Keratinocyte (primary cell): ENCODE measurements at regions not wholly inside any gene's neighbourhood (a gene's known extent, or its start where the extent isn't known, plus 50 kb on each side); places are given as distances from the start of the nearest gene placed in this dataset.

Experiments used
- DNase-seq: peaks from one replicate; pipeline ENCODE4 v3.0.0-alpha.2; 2011; ENCODE audit warnings: low read depth, missing footprints, low spot score
- FAIRE-seq: peaks from 2 replicates; lab custom pipeline; 2011; peaks lifted over from hg19 to GRCh38; lab: Jason Lieb, UNC
- H2AFZ ChIP-seq: 2 replicates; pipeline ENCODE4 v1.6.0; 2012; ENCODE audit warnings: low read length, control low read depth, inconsistent platforms; ENCODE audit not compliant: control insufficient read depth
- H3K27ac ChIP-seq: 2 replicates; pipeline ENCODE4 v1.5.1; 2011; ENCODE audit warnings: low read length; ENCODE audit not compliant: control insufficient read depth, insufficient read depth
- H3K27me3 ChIP-seq: 3 replicates; pipeline ENCODE4 v1.6.0; 2011; ENCODE audit warnings: low read length; ENCODE audit not compliant: control insufficient read depth, insufficient read depth; ENCODE audit errors: extremely low read depth
- H3K36me3 ChIP-seq, 2 experiments: 2 replicates in 1 of 2; 3 replicates in 1 of 2; pipeline ENCODE4 v1.5.1; 2011; ENCODE audit warnings: low read length in 2 of 2, mild to moderate bottlenecking in 1 of 2; ENCODE audit not compliant: control insufficient read depth in 2 of 2, insufficient read depth in 2 of 2; ENCODE audit errors: extremely low read depth in 1 of 2
- H3K4me1 ChIP-seq: 3 replicates; pipeline ENCODE4 v1.5.1; 2011; ENCODE audit warnings: low read length; ENCODE audit not compliant: control insufficient read depth, insufficient read depth; ENCODE audit errors: extremely low read depth
- H3K4me2 ChIP-seq: 3 replicates; pipeline ENCODE4 v1.6.0; 2011; ENCODE audit warnings: low read depth, low read length; ENCODE audit not compliant: control insufficient read depth, insufficient read depth; ENCODE audit errors: extremely low read depth
- H3K4me3 ChIP-seq, 3 experiments: fragments of 200-600 bp in 1 of 3; sonication (generic) in 1 of 3; 2 replicates in 2 of 3; 3 replicates in 1 of 3; pipeline ENCODE4 v1.5.1; 2011 to 2016; ENCODE audit warnings: low read length in 3 of 3, mild to moderate bottlenecking in 3 of 3, control low read depth in 2 of 3, inconsistent platforms in 1 of 3, low read depth in 1 of 3, mixed read lengths in 1 of 3, mixed run types in 1 of 3, moderate library complexity in 1 of 3; ENCODE audit not compliant: control insufficient read depth in 2 of 3, insufficient read depth in 2 of 3; ENCODE audit errors: extremely low read depth in 1 of 3
- H3K79me2 ChIP-seq: 2 replicates; pipeline ENCODE4 v1.6.0; 2012; ENCODE audit warnings: low read length; ENCODE audit not compliant: control insufficient read depth, insufficient read depth
- H3K9ac ChIP-seq: 3 replicates; pipeline ENCODE4 v1.6.0; 2011; ENCODE audit warnings: low read length; ENCODE audit not compliant: control insufficient read depth, insufficient read depth; ENCODE audit errors: extremely low read depth
- H3K9me1 ChIP-seq: 3 replicates; pipeline ENCODE4 v1.6.0; 2011; ENCODE audit warnings: low read length; ENCODE audit not compliant: control insufficient read depth, insufficient read depth; ENCODE audit errors: extremely low read depth
- H3K9me3 ChIP-seq: 2 replicates; pipeline ENCODE4 v1.5.1; 2012; ENCODE audit warnings: low read depth, low read length; ENCODE audit not compliant: control insufficient read depth
- H4K20me1 ChIP-seq: 3 replicates; pipeline ENCODE4 v1.6.0; 2011; ENCODE audit warnings: low read length; ENCODE audit not compliant: control insufficient read depth, insufficient read depth; ENCODE audit errors: extremely low read depth
- EZH2 ChIP-seq: IDR thresholded peaks from one replicate; pipeline ENCODE4 v1.6.1; 2012; ENCODE audit warnings: inconsistent platforms, mild to moderate bottlenecking, low read length, moderate library complexity
- dilution Hi-C: fragments of 300-500 bp; cut with MboI; formaldehyde crosslinking; loops from one replicate; pipeline ENCODE4 v1.7.0; 2020; ENCODE audit warnings: low sequenced_read_pairs; ENCODE audit not compliant: extremely low pct_ligation_motif_present
- TF ChIP-seq, protein P1 (sequence below), 3 experiments: IDR thresholded peaks in 1 of 3; conservative IDR thresholded peaks in 1 of 3; optimal IDR thresholded peaks in 1 of 3; 2 replicates in 2 of 3; 3 replicates in 1 of 3; pipeline versions ENCODE3 to v1.5.1; 2011; ENCODE audit warnings: low read length in 3 of 3, mild to moderate bottlenecking in 3 of 3, moderate library complexity in 2 of 3, control low read depth in 1 of 3, inconsistent platforms in 1 of 3; ENCODE audit not compliant: insufficient read depth in 2 of 3; ENCODE audit errors: extremely low read depth in 1 of 3

DNA sequence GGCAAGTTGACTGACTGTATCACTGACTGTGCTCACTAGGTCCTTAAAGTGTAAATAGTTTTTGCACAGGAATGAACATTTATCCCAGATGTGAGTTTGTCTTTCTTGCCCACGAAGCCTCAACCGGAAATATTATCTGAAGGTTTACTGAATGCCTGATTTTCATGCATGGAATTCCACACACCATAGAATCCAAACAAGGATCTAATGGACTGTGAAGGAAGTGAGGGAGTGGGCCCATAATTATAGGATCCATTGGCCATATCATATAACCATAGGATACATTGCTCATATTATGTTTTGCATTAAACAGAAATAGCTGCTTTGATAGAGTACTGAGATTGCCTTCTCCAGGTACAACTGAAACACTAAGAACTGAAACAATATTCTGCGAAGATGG is 1057.2 kb upstream of the EDIL3 start:
- Histone ChIP-seq H4K20me1 (no peaks in the 10 kb centered on the region), H3K27ac (no peak overlapping the region), H3K27me3 (no peaks in the 10 kb centered on the region), H3K4me1 (no peaks in the 10 kb centered on the region), H3K9ac (no peak overlapping the region), H3K9me1 (no peaks in the 10 kb centered on the region), H3K79me2 (no peaks in the 10 kb centered on the region), H3K9me3 (no peaks in the 10 kb centered on the region), H3K36me3 (no peaks in the 10 kb centered on the region), H3K4me2 (no peak overlapping the region), H3K4me3 (no peak overlapping the region), H2AFZ (no peak overlapping the region)
- FAIRE-seq (no peak), DNase-seq (no peak)
- no peak for TF ChIP-seq EZH2
- TF ChIP-seq, protein P1, sequence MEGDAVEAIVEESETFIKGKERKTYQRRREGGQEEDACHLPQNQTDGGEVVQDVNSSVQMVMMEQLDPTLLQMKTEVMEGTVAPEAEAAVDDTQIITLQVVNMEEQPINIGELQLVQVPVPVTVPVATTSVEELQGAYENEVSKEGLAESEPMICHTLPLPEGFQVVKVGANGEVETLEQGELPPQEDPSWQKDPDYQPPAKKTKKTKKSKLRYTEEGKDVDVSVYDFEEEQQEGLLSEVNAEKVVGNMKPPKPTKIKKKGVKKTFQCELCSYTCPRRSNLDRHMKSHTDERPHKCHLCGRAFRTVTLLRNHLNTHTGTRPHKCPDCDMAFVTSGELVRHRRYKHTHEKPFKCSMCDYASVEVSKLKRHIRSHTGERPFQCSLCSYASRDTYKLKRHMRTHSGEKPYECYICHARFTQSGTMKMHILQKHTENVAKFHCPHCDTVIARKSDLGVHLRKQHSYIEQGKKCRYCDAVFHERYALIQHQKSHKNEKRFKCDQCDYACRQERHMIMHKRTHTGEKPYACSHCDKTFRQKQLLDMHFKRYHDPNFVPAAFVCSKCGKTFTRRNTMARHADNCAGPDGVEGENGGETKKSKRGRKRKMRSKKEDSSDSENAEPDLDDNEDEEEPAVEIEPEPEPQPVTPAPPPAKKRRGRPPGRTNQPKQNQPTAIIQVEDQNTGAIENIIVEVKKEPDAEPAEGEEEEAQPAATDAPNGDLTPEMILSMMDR (optimal IDR thresholded peaks at IDR 0.05 in 1 of 3, IDR thresholded peaks at IDR 0.05 in 1 of 3, conservative IDR thresholded peaks at IDR 0.05 in 1 of 3; ENCODE audit: extremely low read depth in 1 of 3, insufficient read depth in 2 of 3, low read length in 3 of 3), result no peak
- dilution Hi-C loops, result no loop called here

DNA sequence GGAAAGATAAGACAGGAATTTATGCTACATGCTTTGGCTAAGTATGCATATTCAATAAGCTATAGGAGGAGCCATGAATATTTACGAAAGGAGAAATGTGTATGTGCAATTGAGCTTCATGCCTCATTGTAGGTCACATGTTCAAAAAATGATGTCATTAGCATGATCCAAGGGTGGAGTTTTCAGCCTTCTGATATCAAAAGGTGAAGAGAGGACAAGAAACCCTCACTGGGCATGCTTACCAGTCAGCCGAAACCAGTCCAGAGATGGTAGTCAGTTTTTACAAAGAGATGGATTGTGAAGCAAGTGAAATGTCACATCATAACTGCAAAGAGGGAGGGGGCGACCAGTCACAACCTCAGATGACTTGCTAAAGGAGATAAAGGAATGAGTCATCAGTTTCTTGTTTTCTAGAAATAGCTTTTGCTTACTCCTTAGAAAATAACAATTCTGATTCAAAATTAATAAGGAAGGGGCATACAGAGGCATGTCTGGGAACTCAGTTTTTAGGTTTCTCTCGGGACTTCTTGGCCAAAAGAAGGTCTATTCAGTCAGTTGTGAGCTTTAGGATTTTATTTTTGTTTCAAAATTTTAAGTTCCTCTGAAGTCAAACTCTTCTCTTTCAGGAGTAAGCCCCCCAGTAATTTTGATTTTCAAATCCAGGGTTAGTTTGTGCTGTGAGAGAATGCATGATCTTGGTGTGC is 1067.8 kb upstream of the EDIL3 start:
- no peaks in the 10 kb centered on the region for H3K9me1 ChIP-seq
- dilution Hi-C loops, result no loop called here
- DNase-seq (no peak), FAIRE-seq (no peak)
- no peak overlapping the region for H3K27ac ChIP-seq
- no peaks in the 10 kb centered on the region for H3K79me2 ChIP-seq
- no peaks in the 10 kb centered on the region for H3K4me1 ChIP-seq
- H3K4me3 ChIP-seq, result no peak overlapping the region
- TF ChIP-seq, protein P1 (optimal IDR thresholded peaks at IDR 0.05 in 1 of 3, IDR thresholded peaks at IDR 0.05 in 1 of 3, conservative IDR thresholded peaks at IDR 0.05 in 1 of 3; ENCODE audit: extremely low read depth in 1 of 3, insufficient read depth in 2 of 3, low read length in 3 of 3), result no peak
- TF ChIP-seq EZH2, result no peak
- no peak overlapping the region for H2AFZ ChIP-seq
- no peak overlapping the region for H3K4me2 ChIP-seq
- no peaks in the 10 kb centered on the region for H4K20me1 ChIP-seq
- no peaks in the 10 kb centered on the region for H3K27me3 ChIP-seq
- no peaks in the 10 kb centered on the region for H3K9me3 ChIP-seq
- H3K36me3 ChIP-seq, result no peaks in the 10 kb centered on the region
- no peak overlapping the region for H3K9ac ChIP-seq
